ENCODE measurements at regions not wholly inside any gene's neighbourhood (a gene's known extent, or its start where the extent isn't known, plus 50 kb on each side); places are given as distances from the start of the nearest gene placed in this dataset.

DNA sequence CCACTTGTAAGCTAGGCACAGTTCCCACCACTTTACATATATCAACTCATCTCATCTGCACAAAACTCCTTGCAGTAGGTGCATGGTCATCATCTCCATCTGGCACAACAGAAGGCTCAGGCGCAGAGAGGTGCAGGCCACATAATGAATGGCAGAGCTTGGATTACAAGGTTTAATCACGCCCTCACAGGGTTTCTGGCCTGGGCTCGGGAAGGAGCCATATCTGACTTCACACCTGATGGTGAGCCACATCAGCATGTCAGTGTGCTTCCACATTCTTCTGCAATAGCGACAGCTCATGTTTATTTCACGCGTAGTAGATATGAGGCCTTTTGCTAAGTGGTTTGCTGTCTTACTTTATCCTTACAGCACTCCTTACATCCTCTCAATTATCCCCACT is 650.2 kb downstream of the INHBA start (continued):
- TF ChIP-seq, protein P1, sequence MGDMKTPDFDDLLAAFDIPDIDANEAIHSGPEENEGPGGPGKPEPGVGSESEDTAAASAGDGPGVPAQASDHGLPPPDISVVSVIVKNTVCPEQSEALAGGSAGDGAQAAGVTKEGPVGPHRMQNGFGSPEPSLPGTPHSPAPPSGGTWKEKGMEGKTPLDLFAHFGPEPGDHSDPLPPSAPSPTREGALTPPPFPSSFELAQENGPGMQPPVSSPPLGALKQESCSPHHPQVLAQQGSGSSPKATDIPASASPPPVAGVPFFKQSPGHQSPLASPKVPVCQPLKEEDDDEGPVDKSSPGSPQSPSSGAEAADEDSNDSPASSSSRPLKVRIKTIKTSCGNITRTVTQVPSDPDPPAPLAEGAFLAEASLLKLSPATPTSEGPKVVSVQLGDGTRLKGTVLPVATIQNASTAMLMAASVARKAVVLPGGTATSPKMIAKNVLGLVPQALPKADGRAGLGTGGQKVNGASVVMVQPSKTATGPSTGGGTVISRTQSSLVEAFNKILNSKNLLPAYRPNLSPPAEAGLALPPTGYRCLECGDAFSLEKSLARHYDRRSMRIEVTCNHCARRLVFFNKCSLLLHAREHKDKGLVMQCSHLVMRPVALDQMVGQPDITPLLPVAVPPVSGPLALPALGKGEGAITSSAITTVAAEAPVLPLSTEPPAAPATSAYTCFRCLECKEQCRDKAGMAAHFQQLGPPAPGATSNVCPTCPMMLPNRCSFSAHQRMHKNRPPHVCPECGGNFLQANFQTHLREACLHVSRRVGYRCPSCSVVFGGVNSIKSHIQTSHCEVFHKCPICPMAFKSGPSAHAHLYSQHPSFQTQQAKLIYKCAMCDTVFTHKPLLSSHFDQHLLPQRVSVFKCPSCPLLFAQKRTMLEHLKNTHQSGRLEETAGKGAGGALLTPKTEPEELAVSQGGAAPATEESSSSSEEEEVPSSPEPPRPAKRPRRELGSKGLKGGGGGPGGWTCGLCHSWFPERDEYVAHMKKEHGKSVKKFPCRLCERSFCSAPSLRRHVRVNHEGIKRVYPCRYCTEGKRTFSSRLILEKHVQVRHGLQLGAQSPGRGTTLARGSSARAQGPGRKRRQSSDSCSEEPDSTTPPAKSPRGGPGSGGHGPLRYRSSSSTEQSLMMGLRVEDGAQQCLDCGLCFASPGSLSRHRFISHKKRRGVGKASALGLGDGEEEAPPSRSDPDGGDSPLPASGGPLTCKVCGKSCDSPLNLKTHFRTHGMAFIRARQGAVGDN (IDR thresholded peaks at IDR 0.05): no peak
- TF ChIP-seq SIX5 (IDR thresholded peaks at IDR 0.05; ENCODE audit: low read depth, low read length, severe bottlenecking) (no peak), MTA3 (IDR thresholded peaks at IDR 0.05; ENCODE audit: borderline replicate concordance, low read length) (no peak)

DNA sequence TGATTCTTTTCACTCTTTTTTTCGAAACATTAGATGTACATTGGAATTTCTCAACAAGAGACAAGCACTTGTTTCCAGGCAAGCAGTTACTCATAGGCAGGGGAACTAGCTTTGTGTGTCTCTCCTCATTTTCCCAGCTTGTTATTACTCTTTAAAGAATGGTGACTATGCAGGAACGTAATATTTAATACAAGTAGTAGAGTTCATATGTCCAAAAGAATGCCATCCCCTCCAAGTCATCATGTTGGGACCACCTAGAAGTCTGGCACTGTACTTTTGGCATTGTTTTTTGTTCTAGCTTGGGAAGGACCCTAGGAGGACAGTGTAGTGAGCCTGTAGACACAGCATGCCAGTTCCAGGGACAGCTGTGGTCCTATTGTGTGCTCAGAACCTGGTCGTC is 650.7 kb downstream of the INHBA start:
- H3K27ac ChIP-seq (ENCODE audit: control insufficient read depth, insufficient read depth): no peak overlapping the region
- TF ChIP-seq SUPT20H (IDR thresholded peaks at IDR 0.05; ENCODE audit: borderline replicate concordance, control insufficient read depth, low read depth, low read length): no peak
- no peak overlapping the region for H2AFZ ChIP-seq (ENCODE audit: control insufficient read depth, low read depth, low read length)
- FAIRE-seq (no peak), DNase-seq (ENCODE audit: low read depth, low spot score) (no peak), ATAC-seq (no peak)
- H3K4me2 ChIP-seq (ENCODE audit: control insufficient read depth, insufficient read depth): no peak overlapping the region
- in situ Hi-C loops (cut with MboI): no loop called here
- no peaks in the 10 kb centered on the region for H3K27me3 ChIP-seq (replicated peaks in 1 of 2; ENCODE audit: control insufficient read depth in 2 of 2, insufficient read depth in 2 of 2, low read length in 1 of 2)
- ChIA-PET SMC1A (ENCODE audit: uncharacterized antibody, unreplicated experiment) (interaction anchor here (1.1 to 1.5 kb wide), 3 partner anchors 9 to 19 kb away, joined by 3 to 4 read pairs (median 3); no protein-coding TSS in a partner anchor), RAD21 (ENCODE audit: unreplicated experiment) (interaction anchor here (0.7 to 1.0 kb wide), 2 partner anchors 82 to 161 kb away, joined by 3 read pairs; no protein-coding TSS in a partner anchor), POLR2A (no interaction called here), CTCF (interaction anchor here (0.7 kb wide), 1 partner anchor 351 kb away, joined by 3 read pairs; no protein-coding TSS in a partner anchor)
- H3K9me3 ChIP-seq (replicated peaks; ENCODE audit: control insufficient read depth, insufficient read depth, low read length): no peaks in the 10 kb centered on the region; the same call in 2 of the 3 replicates
- H3K79me2 ChIP-seq (ENCODE audit: control insufficient read depth, insufficient read depth, low read length): no peaks in the 10 kb centered on the region
- no peak overlapping the region for H3K9ac ChIP-seq (ENCODE audit: control insufficient read depth, insufficient read depth, low read length)
- 9% methylated on average over 3 of the region's 3 CpGs for WGBS (ENCODE audit: insufficient coverage, insufficient replicate concordance, low lambda C conversion rate, missing lambda C conversion rate)
- no peaks in the 10 kb centered on the region for H3K4me1 ChIP-seq (ENCODE audit: control insufficient read depth, insufficient read depth, low read length)
- H3K4me3 ChIP-seq: no peak overlapping the region
- intact Hi-C loops (cut with micrococcal nuclease; ENCODE audit: unreplicated experiment): no loop called here
- no peaks in the 10 kb centered on the region for H3K36me3 ChIP-seq (ENCODE audit: control insufficient read depth in 2 of 2, insufficient read depth in 2 of 2, low read length in 1 of 2)
- no TSS peak for BruUV-seq (replicated peaks)
- no peaks in the 10 kb centered on the region for H4K20me1 ChIP-seq (ENCODE audit: control insufficient read depth, insufficient read depth)

Measured in GM12878 (cell line).